ENCODE measurements at regions not wholly inside any gene's neighbourhood (a gene's known extent, or its start where the extent isn't known, plus 50 kb on each side); places are given as distances from the start of the nearest gene placed in this dataset.
"Not testable (repeated sequence)": the region's sequence is repeated elsewhere in the genome, so short reads cannot be mapped to it uniquely, and the experiment has no call there.

GRCh38 chr2:58757971-58758370, 516.8 kb upstream of the FANCL start:
- Histone ChIP-seq H3K4me3 (no peak overlapping the region), H3K36me3 (no peaks in the 10 kb centered on the region), H3K27ac (no peak overlapping the region), H3K27me3 (no peaks in the 10 kb centered on the region), H3K4me1 (ENCODE audit: low read depth) (no peaks in the 10 kb centered on the region), H3K9me3 (ENCODE audit: low read depth) (no peaks in the 10 kb centered on the region)
- DNase-seq (ENCODE audit: low read depth in 1 of 2, low spot score in 1 of 2) = no peak
- TF ChIP-seq, protein P1, sequence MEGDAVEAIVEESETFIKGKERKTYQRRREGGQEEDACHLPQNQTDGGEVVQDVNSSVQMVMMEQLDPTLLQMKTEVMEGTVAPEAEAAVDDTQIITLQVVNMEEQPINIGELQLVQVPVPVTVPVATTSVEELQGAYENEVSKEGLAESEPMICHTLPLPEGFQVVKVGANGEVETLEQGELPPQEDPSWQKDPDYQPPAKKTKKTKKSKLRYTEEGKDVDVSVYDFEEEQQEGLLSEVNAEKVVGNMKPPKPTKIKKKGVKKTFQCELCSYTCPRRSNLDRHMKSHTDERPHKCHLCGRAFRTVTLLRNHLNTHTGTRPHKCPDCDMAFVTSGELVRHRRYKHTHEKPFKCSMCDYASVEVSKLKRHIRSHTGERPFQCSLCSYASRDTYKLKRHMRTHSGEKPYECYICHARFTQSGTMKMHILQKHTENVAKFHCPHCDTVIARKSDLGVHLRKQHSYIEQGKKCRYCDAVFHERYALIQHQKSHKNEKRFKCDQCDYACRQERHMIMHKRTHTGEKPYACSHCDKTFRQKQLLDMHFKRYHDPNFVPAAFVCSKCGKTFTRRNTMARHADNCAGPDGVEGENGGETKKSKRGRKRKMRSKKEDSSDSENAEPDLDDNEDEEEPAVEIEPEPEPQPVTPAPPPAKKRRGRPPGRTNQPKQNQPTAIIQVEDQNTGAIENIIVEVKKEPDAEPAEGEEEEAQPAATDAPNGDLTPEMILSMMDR (IDR thresholded peaks at IDR 0.05; ENCODE audit: low read depth, low read length) = no peak

- no peaks in the 10 kb centered on the region for H3K36me3 ChIP-seq
- no peaks in the 10 kb centered on the region for H3K4me1 ChIP-seq (ENCODE audit: low read depth)
- no peak overlapping the region for H3K27ac ChIP-seq
These were observed 515.2 kb upstream of the FANCL start for GRCh38 chr2:58756336-58756735.

DNA sequence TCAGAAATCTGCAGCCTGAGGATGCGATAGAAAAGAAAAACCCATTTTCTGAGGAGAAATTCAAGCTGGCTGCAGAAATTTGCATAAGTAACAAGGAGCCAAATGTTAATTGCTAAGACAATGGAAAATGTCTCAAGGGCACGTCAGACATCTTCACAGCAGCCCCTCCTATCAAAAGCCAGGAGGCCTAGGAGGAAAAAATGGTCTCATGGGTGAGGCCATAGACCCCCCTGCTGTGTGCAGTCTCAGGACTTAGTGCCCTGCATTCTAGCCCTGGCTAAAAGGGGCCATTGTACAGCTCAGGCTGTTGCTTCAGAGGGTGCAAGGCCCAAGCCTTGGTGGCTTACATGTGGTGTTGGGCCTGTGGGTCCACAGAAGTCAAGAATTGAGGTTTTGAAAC, 511.4 kb upstream of the FANCL start:
- not testable (repeated sequence) for H3K27ac ChIP-seq; H3K36me3 ChIP-seq; H3K9me3 ChIP-seq (ENCODE audit: low read depth); DNase-seq (ENCODE audit: low read depth in 1 of 2, low spot score in 1 of 2); H3K4me1 ChIP-seq (ENCODE audit: low read depth); H3K4me3 ChIP-seq; H3K27me3 ChIP-seq

More at GRCh38 chr2:58756336-58756735, 515.2 kb upstream of the FANCL start:
- no peak overlapping the region for H3K4me3 ChIP-seq
- DNase-seq (ENCODE audit: low read depth in 1 of 2, low spot score in 1 of 2) = no peak
- no peaks in the 10 kb centered on the region for H3K9me3 ChIP-seq (ENCODE audit: low read depth)
- TF ChIP-seq, protein P1 (IDR thresholded peaks at IDR 0.05; ENCODE audit: low read depth, low read length) = no peak
- H3K27me3 ChIP-seq = no peaks in the 10 kb centered on the region

DNA sequence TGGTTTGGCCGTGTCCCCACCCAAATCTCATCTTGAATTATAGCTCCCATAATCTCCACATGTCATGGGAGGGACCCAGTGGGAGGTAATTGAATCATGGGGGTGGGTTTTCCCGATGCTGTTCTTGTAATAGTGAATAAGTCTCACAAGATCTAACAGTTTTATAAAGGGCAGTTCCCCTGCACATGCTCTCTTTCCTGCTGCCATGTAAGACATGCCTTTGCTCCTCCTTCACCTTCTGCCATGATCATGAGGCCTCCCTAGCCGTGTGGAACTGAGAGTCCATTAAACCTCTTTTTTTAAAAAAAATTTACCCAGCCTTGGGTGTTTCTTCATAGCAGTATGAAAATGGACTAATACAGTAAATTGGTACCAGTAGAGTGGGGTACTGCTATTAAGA, 510.6 kb upstream of the FANCL start:
- not testable (repeated sequence) for H3K4me3 ChIP-seq; H3K27me3 ChIP-seq; DNase-seq (ENCODE audit: low read depth in 1 of 2, low spot score in 1 of 2); H3K36me3 ChIP-seq; H3K27ac ChIP-seq; H3K4me1 ChIP-seq (ENCODE audit: low read depth); H3K9me3 ChIP-seq (ENCODE audit: low read depth)

DNA sequence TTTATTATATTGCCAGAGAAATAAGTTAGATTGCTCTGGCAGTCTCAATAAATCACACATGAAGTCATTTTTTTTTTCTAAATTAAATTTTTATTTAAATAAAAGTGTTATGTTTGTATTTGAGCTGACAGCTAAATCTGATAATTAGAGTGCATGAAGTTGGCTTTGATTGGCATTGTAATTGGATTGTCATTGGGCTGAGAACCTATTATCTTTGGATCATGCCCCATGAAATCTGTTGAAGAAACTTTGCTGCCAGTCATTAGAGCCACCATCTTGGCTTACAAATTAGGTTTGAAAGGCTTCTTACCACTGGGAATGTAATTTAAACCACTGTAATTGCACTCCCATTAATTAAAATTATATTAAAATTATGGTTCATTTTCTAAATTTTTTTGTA, 507.9 kb upstream of the FANCL start:
- Histone ChIP-seq H3K4me3 (no peak overlapping the region), H3K4me1 (ENCODE audit: low read depth) (no peaks in the 10 kb centered on the region), H3K36me3 (no peaks in the 10 kb centered on the region), H3K27ac (no peak overlapping the region), H3K27me3 (no peaks in the 10 kb centered on the region), H3K9me3 (ENCODE audit: low read depth) (no peaks in the 10 kb centered on the region)
- DNase-seq (ENCODE audit: low read depth in 1 of 2, low spot score in 1 of 2) = no peak
- TF ChIP-seq, protein P1 (IDR thresholded peaks at IDR 0.05; ENCODE audit: low read depth, low read length) = no peak

- H3K9me3 ChIP-seq (ENCODE audit: low read depth); H3K27me3 ChIP-seq; H3K27ac ChIP-seq; DNase-seq (ENCODE audit: low read depth in 1 of 2, low spot score in 1 of 2); H3K4me1 ChIP-seq (ENCODE audit: low read depth); H3K36me3 ChIP-seq; H3K4me3 ChIP-seq: not testable (repeated sequence)
These were observed 504.2 kb upstream of the FANCL start for GRCh38 chr2:58745334-58745733.

DNA sequence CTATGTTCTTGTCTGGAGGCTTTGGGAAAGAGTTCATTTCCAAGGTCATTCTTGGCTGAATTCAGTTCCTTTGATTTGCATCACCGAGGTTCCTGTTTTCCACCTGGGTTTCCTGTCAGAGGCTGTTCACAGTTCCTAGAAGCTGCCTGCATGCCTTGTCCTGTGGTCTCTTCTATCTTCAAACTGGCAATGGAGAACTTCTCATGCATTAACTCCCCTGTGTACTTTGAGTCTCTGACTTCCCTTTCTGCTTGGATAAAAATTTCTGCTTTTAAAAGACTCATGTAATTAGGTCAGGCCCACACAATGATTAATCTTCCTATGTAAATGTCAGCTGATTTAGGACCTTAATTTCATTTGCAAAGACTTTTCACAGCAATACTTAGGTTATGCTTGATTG, 499.3 kb upstream of the FANCL start:
- TF ChIP-seq, protein P1 (IDR thresholded peaks at IDR 0.05; ENCODE audit: low read depth, low read length) = no peak
- Histone ChIP-seq H3K9me3 (ENCODE audit: low read depth) (no peaks in the 10 kb centered on the region), H3K27me3 (no peaks in the 10 kb centered on the region), H3K4me1 (ENCODE audit: low read depth) (no peaks in the 10 kb centered on the region), H3K36me3 (no peaks in the 10 kb centered on the region), H3K4me3 (no peak overlapping the region), H3K27ac (no peak overlapping the region)
- no peak for DNase-seq (ENCODE audit: low read depth in 1 of 2, low spot score in 1 of 2)
